Subcutaneous abdominal adipose tissue (tissue), 5 donors: ENCODE measurements at regions not wholly inside any gene's neighbourhood (a gene's known extent, or its start where the extent isn't known, plus 50 kb on each side); places are given as distances from the start of the nearest gene placed in this dataset.
"Not testable (repeated sequence)": the region's sequence is repeated elsewhere in the genome, so short reads cannot be mapped to it uniquely, and the experiment has no call there.

Experiments
- H3K27ac ChIP-seq: one replicate; pipeline ENCODE4 v1.7.0; 2013; ENCODE audit warnings: low read depth, mild to moderate bottlenecking, inconsistent platforms, low read length, moderate library complexity
- H3K27me3 ChIP-seq, 5 donors: one replicate each; pipeline ENCODE4 v1.7.0; 2013; ENCODE audit warnings: low read length in 5 of 5, inconsistent platforms in 1 of 5; ENCODE audit not compliant: control insufficient read depth in 5 of 5, insufficient read depth in 4 of 5
- H3K36me3 ChIP-seq, 5 donors: one replicate each; pipeline ENCODE4 v1.7.0; 2013; ENCODE audit warnings: low read length in 5 of 5; ENCODE audit not compliant: control insufficient read depth in 5 of 5, insufficient read depth in 5 of 5
- H3K4me1 ChIP-seq, 5 donors: one replicate each; pipeline ENCODE4 v1.7.0; 2013; ENCODE audit warnings: low read length in 5 of 5, mild to moderate bottlenecking in 3 of 5, moderate library complexity in 1 of 5; ENCODE audit not compliant: control insufficient read depth in 5 of 5, insufficient read depth in 5 of 5
- H3K4me3 ChIP-seq, 5 donors: one replicate each; pipeline ENCODE4 v1.7.0; 2013; ENCODE audit warnings: low read length in 5 of 5, low read depth in 1 of 5
- H3K9ac ChIP-seq, 5 donors: one replicate each; pipeline ENCODE4 v1.7.0; 2013; ENCODE audit warnings: low read length in 5 of 5, mild to moderate bottlenecking in 4 of 5, moderate library complexity in 3 of 5
- H3K9me3 ChIP-seq, 5 donors: one replicate each; pipeline ENCODE4 v1.7.0; 2013; ENCODE audit warnings: low read length in 5 of 5; ENCODE audit not compliant: control insufficient read depth in 5 of 5
- donor health status: healthy.
- donor health status: healthy.
- donor health status: healthy.
- donor health status: healthy.
- donor health status: healthy.

- Histone ChIP-seq H3K36me3 (no peaks in the 10 kb centered on the region), H3K27me3 (no peaks in the 10 kb centered on the region), H3K9me3 (peaks cover 0 to 7% (median 3%) of the 10 kb centered on the region in 5 donors), H3K4me1 (no peaks in the 10 kb centered on the region), H3K9ac (no peak overlapping the region), H3K27ac (no peak overlapping the region), H3K4me3 (no peak overlapping the region)
These were observed 91.3 kb upstream of the ABI1 start for GRCh38 chr10:26952094-26952493.

- Histone ChIP-seq H3K36me3 (no peaks in the 10 kb centered on the region), H3K27me3 (peaks cover 0 to under 1% (median 0%) of the 10 kb centered on the region in 5 donors), H3K4me3 (no peak overlapping the region), H3K4me1 (no peaks in the 10 kb centered on the region), H3K9me3 (peaks cover 0 to 7% (median 3%) of the 10 kb centered on the region in 5 donors), H3K9ac (no peak overlapping the region), H3K27ac (no peak overlapping the region)
These were observed 90.9 kb upstream of the ABI1 start for GRCh38 chr10:26951650-26952049.

GRCh38 chr10:26950934-26951333, 90.2 kb upstream of the ABI1 start:
- peaks cover 0 to 8% (median 2%) of the 10 kb centered on the region in 5 donors for H3K27me3 ChIP-seq
- no peak overlapping the region for H3K4me3 ChIP-seq
- H3K4me1 ChIP-seq: peaks cover 0 to 7% (median 4%) of the 10 kb centered on the region in 5 donors
- H3K9ac ChIP-seq: no peak overlapping the region
- no peaks in the 10 kb centered on the region for H3K36me3 ChIP-seq
- H3K27ac ChIP-seq: no peak overlapping the region
- peaks cover 0 to 7% (median 3%) of the 10 kb centered on the region in 5 donors for H3K9me3 ChIP-seq

- H3K4me1 ChIP-seq: peaks cover 0 to 8% (median 4%) of the 10 kb centered on the region in 5 donors
- H3K9me3 ChIP-seq: peaks cover 0 to 7% (median 3%) of the 10 kb centered on the region in 5 donors
- H3K27me3 ChIP-seq: peaks cover 0 to 9% (median 3%) of the 10 kb centered on the region in 5 donors
- H3K4me3 ChIP-seq: peak overlapping the region in 1 of 5 donors; percentile 14
- no peak overlapping the region for H3K9ac ChIP-seq
- H3K27ac ChIP-seq: no peak overlapping the region
- H3K36me3 ChIP-seq: no peaks in the 10 kb centered on the region
These were observed 85.5 kb upstream of the ABI1 start for GRCh38 chr10:26946102-26946811.

GRCh38 chr10:26944261-26944882, 83.6 kb upstream of the ABI1 start:
- Histone ChIP-seq H3K27me3 (peaks cover 0 to 9% (median 3%) of the 10 kb centered on the region in 5 donors), H3K9ac (no peak overlapping the region), H3K36me3 (no peaks in the 10 kb centered on the region), H3K4me3 (no peak overlapping the region), H3K4me1 (peaks cover 0 to 8% (median 4%) of the 10 kb centered on the region in 5 donors), H3K9me3 (no peaks in the 10 kb centered on the region), H3K27ac (no peak overlapping the region)

- Histone ChIP-seq H3K4me1 (no peaks in the 10 kb centered on the region), H3K36me3 (no peaks in the 10 kb centered on the region), H3K27ac (no peak overlapping the region), H3K9me3 (no peaks in the 10 kb centered on the region), H3K4me3 (no peak overlapping the region), H3K9ac (no peak overlapping the region), H3K27me3 (no peaks in the 10 kb centered on the region)
These were observed 79.2 kb upstream of the ABI1 start for GRCh38 chr10:26939962-26940354.

- no peaks in the 10 kb centered on the region for H3K36me3 ChIP-seq
- no peaks in the 10 kb centered on the region for H3K27me3 ChIP-seq
- H3K4me1 ChIP-seq: no peaks in the 10 kb centered on the region
- H3K9me3 ChIP-seq: no peaks in the 10 kb centered on the region
- H3K27ac ChIP-seq: no peak overlapping the region
- H3K4me3 ChIP-seq: no peak overlapping the region
- H3K9ac ChIP-seq: no peak overlapping the region
These were observed 78.7 kb upstream of the ABI1 start for GRCh38 chr10:26939290-26939961.

- no peaks in the 10 kb centered on the region for H3K9me3 ChIP-seq
- H3K27ac ChIP-seq: no peak overlapping the region
- H3K4me1 ChIP-seq: no peaks in the 10 kb centered on the region
- H3K27me3 ChIP-seq: no peaks in the 10 kb centered on the region
- no peak overlapping the region for H3K9ac ChIP-seq
- no peak overlapping the region for H3K4me3 ChIP-seq
- no peaks in the 10 kb centered on the region for H3K36me3 ChIP-seq
These were observed 77.8 kb upstream of the ABI1 start for GRCh38 chr10:26938578-26938977.

- no peak overlapping the region for H3K9ac ChIP-seq
These were observed 76.6 kb upstream of the ABI1 start for GRCh38 chr10:26937371-26937770.

GRCh38 chr10:26934190-26934589, 73.4 kb upstream of the ABI1 start:
- H3K9me3 ChIP-seq, H3K9ac ChIP-seq, H3K4me1 ChIP-seq, H3K4me3 ChIP-seq, H3K27me3 ChIP-seq, H3K27ac ChIP-seq, H3K36me3 ChIP-seq: not testable (repeated sequence)

More at GRCh38 chr10:26937371-26937770, 76.6 kb upstream of the ABI1 start:
- Histone ChIP-seq H3K4me1 (no peaks in the 10 kb centered on the region), H3K36me3 (no peaks in the 10 kb centered on the region), H3K27me3 (no peaks in the 10 kb centered on the region), H3K4me3 (no peak overlapping the region), H3K9me3 (no peaks in the 10 kb centered on the region), H3K27ac (no peak overlapping the region)
